Cerebellar cortex (tissue), 1 donor: ENCODE measurements at regions not wholly inside any gene's neighbourhood (a gene's known extent, or its start where the extent isn't known, plus 50 kb on each side); places are given as distances from the start of the nearest gene placed in this dataset.

ENCODE experiments used
- DNase-seq: peaks from one replicate; pipeline ENCODE4 v3.0.0-alpha.2; 2015; ENCODE audit warnings: low spot score

DNA sequence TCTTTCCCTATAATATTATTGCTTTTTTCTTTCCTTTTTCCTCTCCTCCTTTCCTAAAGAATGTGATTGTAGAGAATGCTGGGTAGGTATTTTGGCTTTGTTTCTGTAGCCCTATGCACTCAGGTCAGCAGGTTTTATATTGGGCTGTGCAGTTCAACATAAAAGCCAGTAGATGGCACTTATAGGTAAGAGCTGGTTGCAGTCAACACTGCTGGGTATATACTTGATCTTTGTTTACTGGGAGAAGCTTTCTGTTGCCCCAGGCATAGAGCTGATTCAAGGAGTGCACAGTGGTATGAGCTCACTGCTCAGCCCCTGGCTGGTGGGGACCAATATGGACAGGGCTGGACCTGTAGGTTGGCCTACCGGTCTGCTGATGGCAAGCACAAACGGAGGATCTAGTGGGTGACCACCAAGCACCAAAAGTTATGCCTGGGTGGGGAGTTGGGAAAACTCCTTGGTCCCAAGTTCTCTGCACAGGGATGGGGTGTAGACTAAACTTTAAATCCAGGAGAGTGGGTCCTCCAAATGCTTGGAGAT is 378.9 kb downstream of the PMP22 start:
- no peak for DNase-seq

GRCh38 chr17:14882131-14882530 is 383.0 kb downstream of the PMP22 start:
- DNase-seq = no peak

- no peak for DNase-seq
Observed at GRCh38 chr17:14875557-14876412, 389.3 kb downstream of the PMP22 start.

DNA sequence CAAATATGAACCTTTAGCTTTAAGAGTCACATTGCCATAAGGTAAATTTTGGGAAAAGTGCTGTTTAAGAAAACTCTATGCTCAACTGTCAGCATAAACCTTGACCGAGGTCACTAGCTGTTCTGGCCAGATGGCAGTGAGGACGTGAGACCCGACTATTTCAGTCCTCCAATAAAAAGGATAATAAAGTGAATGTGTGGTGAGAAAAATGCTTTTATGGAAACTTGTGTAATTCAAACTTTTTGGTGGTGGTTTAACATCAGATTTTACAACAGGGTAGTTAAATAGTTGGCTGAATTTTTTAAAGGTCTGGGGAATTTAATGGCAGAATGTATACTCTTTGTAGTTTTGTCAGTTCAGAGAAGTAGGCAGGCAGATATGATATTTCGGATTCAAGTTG is 391.1 kb downstream of the PMP22 start:
- no peak for DNase-seq

DNA sequence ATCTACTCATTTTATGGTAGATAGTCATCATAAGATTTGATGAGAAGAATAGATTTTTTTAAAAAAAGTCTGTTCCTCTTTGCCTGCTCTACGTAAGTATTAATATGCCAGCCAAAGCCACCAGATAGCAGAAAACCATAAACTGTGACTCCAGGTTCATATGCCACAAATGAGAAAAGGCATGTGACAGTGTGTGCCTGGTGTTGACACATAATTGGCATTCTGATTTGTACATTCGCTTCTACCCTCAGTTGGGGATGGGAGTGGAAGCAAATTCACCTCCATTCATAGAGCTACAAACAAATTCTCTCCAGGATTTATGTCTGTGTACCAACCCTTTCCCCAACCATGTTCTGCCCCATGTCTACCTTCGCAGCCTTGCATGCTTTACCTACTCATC is 391.6 kb downstream of the PMP22 start:
- DNase-seq = no peak

GRCh38 chr17:14871921-14872320 is 393.2 kb downstream of the PMP22 start:
- no peak for DNase-seq

- DNase-seq = no peak
Observed at GRCh38 chr17:14866266-14866665, 398.9 kb downstream of the PMP22 start.

GRCh38 chr17:14864127-14864526 is 401.0 kb downstream of the PMP22 start:
- DNase-seq = no peak

DNA sequence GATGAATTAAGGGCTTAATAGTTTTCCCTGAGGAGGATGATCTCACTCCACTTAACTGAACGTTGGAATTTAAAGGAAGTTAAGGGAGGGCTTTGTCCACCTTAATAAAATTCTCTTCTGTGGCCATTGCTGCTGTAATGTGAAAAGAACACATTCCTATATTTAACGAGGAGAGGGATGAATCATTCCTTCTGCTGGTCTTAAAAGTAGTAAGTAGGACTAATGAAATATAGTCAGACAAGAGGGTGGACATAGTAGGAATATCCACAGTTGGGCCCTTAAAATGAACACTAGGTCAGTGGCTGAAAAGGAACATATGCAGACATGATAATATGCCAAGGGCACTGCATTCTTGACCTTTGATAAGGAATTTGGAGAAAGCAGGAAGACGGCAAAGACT is 405.6 kb downstream of the PMP22 start:
- no peak for DNase-seq

DNA sequence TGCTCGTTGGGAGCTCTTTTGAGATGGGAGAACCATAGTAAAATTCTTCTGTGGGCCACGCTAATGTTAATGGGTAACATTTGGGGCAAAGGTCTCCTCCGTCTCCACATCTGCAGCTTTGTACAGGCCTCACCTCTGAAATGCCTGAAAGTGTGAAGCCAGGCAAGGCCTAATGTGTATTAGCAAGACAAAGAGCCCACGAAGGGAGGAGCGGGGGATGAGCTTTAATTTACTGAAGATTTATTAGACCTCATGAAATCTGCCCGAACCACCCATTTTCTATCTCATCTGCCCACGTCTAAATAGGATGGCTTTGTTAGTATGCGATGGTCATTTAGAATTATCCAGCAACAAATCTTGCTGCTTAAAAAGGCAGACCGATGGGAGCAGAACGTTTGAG is 408.9 kb downstream of the PMP22 start:
- DNase-seq = no peak

GRCh38 chr17:14854691-14855090 is 410.4 kb downstream of the PMP22 start:
- no peak for DNase-seq

GRCh38 chr17:14845591-14846281 is 419.4 kb downstream of the PMP22 start:
- DNase-seq = no peak

DNA sequence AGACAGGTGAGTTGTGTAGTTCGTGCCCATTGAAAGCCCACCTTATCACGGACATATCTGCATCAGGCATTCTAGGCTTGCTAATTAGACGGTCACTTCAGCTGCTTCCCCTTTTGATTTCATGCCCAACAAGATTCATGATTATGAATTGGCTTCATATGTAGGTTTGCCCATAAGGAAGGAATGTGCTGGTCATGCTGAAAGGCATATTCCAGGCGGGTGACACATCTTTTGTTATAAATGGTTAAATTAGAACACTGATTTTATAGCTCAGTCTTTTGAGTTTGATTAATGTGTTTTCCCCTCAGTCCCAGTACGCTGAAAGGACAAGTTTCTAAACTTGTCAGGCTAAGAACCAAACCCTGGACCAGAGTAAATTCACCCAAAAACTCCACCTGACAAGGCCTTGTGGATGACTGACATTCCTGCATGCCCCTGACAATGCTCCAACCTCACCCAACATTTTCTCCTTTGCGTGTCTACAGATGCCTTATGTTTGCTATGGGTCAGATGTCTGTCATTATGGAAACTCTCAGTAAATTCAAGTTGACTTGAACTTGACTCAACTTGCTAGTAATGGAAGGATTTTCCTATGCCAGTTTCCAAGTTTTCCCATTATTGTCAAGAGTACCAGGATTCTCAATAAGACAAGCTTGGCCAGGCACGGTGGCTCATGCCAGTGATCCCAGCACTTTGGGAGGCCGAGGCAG is 421.9 kb downstream of the PMP22 start:
- DNase-seq = no peak

GRCh38 chr17:14840616-14841231 is 424.4 kb downstream of the PMP22 start:
- DNase-seq = no peak

DNA sequence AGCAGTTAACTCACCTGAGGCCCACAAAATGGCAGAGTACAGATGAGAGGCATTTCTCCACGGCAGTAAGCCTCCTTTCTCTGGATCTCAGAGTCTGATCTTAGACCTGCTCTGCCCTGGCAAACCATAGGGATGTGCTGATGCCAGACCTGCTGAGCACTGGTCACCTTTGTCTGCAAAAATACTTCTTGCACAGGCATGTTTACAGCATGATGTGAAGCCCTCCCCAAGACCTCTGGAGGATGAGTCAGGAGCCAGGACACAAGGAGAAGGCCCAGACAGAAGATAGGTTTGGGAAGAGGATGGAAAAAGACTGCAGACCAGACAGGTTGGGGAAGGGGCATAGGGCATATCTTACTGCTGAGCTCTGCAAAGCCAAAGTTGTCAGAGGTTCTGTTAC is 426.6 kb downstream of the PMP22 start:
- DNase-seq = no peak

GRCh38 chr17:14833201-14833785 is 431.8 kb downstream of the PMP22 start:
- no peak for DNase-seq

DNA sequence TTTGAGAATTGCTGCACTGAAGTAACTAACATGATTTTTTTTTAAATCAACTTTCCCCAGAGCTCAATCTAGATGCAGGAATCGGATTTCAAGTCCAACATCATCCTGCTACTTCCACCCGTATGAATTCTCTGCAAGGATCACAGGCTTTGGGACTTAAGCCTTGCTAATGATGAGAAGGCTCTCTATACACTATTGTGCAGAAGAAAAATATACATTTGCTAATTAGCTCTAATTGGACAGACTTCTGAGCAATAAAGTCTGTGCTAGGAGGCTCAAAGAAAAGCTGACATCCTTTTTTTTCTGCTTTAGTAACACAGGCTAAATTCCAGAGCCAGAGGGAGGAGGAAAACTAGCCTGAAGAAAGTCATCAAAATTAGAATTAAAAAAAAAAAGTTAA is 433.6 kb downstream of the PMP22 start:
- no peak for DNase-seq

- DNase-seq = no peak
Observed at GRCh38 chr17:14827396-14827919, 437.7 kb downstream of the PMP22 start.

DNA sequence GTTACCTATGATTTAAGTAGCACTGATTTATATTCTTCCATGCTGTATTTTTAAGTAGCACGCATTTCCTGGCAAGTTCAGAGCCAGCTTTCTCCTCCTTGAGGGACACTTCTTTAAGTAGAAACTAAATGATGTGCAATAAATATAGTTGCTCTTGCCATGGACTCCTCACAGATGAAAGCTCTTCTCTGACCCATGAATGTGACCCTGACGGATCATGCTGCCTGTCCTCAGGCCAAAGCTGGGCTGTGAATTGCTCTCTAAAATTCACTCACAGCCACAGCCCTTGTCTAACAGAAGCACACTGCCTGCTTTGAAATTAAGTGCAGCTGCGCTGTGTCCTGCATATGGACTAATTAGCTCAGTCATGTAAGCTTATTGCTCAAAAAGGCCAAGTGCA is 438.8 kb downstream of the PMP22 start:
- no peak for DNase-seq

DNA sequence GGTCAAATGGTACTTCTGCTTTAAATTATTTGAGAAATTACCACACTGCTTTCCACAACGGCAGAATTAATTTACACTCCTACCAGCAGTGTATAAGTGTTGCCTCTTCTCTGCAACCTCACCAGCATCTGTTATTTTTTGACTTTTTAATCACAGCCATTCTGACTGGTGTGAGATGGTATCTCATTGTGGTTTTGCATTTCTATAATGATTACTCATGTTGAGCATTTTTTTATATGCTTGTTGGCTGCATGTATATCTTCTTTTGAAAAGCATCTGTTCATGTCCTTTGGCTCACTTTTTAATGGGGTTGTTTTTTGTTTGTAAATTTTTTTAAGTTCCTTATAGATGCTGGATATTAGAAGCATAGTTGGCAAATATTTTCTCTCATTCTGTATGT is 446.7 kb downstream of the PMP22 start:
- DNase-seq = no peak

- DNase-seq = no peak
Observed at GRCh38 chr17:14815079-14815478, 450.0 kb downstream of the PMP22 start.
